ENCODE measurements at regions not wholly inside any gene's neighbourhood (a gene's known extent, or its start where the extent isn't known, plus 50 kb on each side); places are given as distances from the start of the nearest gene placed in this dataset.

- peaks cover 5 to 12% (median 9%) of the 10 kb centered on the region in 3 donors for H3K4me1 Mint-ChIP-seq
- no peak overlapping the region for H3K4me3 Mint-ChIP-seq
- peaks cover 2% of the 10 kb centered on the region for H3K36me3 Mint-ChIP-seq
- no peak overlapping the region for H3K27ac Mint-ChIP-seq
- H3K27me3 Mint-ChIP-seq: no peaks in the 10 kb centered on the region
- H3K9me3 Mint-ChIP-seq: peaks cover 8 to 23% (median 12%) of the 10 kb centered on the region in 3 donors
Measured at GRCh38 chr12:92603741-92604432, 98.9 kb upstream of the PLEKHG7 start.

DNA sequence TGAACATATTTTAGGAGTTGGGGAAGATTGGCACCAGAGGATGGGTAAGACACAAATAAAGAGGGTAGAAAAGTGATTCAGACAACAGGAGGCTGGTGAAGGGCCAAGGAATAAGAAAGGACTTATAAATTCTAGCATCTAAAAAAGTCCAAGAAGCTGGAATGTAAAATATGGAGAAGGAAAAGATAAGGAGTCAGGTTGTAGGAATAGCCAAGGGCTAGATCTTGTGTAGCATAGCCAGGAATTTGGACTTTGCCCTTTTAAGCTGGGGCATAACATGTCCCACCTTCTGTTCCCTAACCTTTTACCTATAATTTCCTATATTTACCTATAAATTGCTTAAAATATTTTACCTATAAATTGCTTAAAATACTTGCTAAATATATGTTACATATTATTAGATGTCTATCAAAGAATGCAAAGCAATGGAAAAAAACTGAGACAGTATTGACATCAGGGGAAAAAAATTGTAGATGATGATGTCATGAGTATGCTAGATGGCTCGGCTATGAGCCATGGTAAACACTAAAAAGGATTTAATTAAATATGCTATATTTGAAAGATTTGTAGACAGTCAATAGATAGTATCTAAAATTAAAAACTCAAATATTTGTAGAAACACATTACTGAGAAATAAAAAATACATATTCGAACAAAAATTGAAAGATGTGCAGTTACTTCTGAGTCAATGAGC is 99.7 kb upstream of the PLEKHG7 start:
- peaks cover 0 to 9% (median 1%) of the 10 kb centered on the region in 3 donors for H3K4me1 Mint-ChIP-seq
- H3K9me3 Mint-ChIP-seq: peaks cover 12 to 30% (median 13%) of the 10 kb centered on the region in 3 donors
- H3K4me3 Mint-ChIP-seq: no peak overlapping the region
- peaks cover 2% of the 10 kb centered on the region for H3K36me3 Mint-ChIP-seq
- no peaks in the 10 kb centered on the region for H3K27me3 Mint-ChIP-seq
- no peak overlapping the region for H3K27ac Mint-ChIP-seq

- H3K4me3 Mint-ChIP-seq: no peak overlapping the region
- H3K27ac Mint-ChIP-seq: peak overlapping the region in 1 of 3 donors; percentile 94
- H3K36me3 Mint-ChIP-seq: peaks cover 5% of the 10 kb centered on the region
- H3K27me3 Mint-ChIP-seq: no peaks in the 10 kb centered on the region
- H3K9me3 Mint-ChIP-seq: peaks cover 12 to 32% (median 14%) of the 10 kb centered on the region in 3 donors
- H3K4me1 Mint-ChIP-seq: peaks cover 0 to 9% (median 0%) of the 10 kb centered on the region in 3 donors
Measured at GRCh38 chr12:92602476-92602875, 100.3 kb upstream of the PLEKHG7 start.

DNA sequence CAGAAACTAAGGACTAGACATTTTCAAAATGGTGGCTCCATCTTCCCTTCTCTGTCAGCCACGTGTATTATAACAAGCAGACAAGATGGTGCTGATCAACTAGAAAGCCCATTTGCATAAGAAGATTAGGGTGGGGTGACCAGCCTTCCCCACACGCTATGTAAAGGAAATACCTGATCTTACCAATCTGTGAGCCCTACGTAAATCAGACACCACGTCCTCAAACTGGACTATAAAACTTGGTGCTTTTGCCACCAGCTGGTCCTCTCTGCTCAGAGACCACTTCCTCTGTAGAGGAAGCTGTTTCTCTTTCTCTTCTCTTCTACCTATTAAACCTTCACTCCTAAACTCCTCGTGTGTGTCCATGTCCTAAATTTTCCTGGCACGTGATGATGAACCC is 101.1 kb upstream of the PLEKHG7 start:
- Mint-ChIP-seq H3K27ac (peak overlapping the region; percentile 2 to 94 (median 11)), H3K4me1 (peaks cover 0 to 9% (median 0%) of the 10 kb centered on the region in 3 donors), H3K36me3 (peaks cover 5% of the 10 kb centered on the region), H3K4me3 (peak overlapping the region in 1 of 4 donors; percentile 63), H3K9me3 (peaks cover 12 to 32% (median 14%) of the 10 kb centered on the region in 3 donors), H3K27me3 (no peaks in the 10 kb centered on the region)

- Mint-ChIP-seq H3K4me3 (peak overlapping the region in 2 of 4 donors; percentile 38 to 63), H3K9me3 (peaks cover 12 to 32% (median 14%) of the 10 kb centered on the region in 3 donors), H3K27me3 (no peaks in the 10 kb centered on the region), H3K36me3 (peaks cover 5% of the 10 kb centered on the region), H3K27ac (peak overlapping the region in 1 of 3 donors; percentile 8), H3K4me1 (peaks cover 0 to 13% (median 0%) of the 10 kb centered on the region in 3 donors)
Measured at GRCh38 chr12:92601176-92601575, 101.6 kb upstream of the PLEKHG7 start.

DNA sequence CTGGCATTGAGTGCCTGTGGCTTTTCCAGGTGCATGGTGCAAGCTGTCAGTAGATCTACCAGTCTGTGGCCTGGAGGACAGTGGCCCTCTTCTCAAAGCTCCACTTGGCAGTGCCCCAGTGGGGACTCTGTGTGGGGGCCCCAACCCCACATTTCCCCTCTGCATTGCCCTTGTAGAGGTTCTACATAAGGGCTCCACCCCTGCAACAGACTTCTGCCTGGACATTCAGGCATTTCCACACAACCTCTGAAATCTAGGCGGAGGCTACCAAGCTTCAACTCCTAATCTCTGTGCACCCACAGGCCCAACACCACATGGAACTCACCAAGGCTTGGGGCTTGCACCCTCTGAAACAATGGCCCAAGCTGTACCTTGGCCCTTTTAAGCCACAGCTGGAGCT is 102.7 kb upstream of the PLEKHG7 start:
- no peak overlapping the region for H3K27ac Mint-ChIP-seq
- H3K27me3 Mint-ChIP-seq: no peaks in the 10 kb centered on the region
- peak overlapping the region in 1 of 4 donors; percentile 19 for H3K4me3 Mint-ChIP-seq
- H3K4me1 Mint-ChIP-seq: peaks cover 0 to 17% (median 6%) of the 10 kb centered on the region in 3 donors
- H3K9me3 Mint-ChIP-seq: peaks cover 12 to 32% (median 14%) of the 10 kb centered on the region in 3 donors
- H3K36me3 Mint-ChIP-seq: peaks cover 6% of the 10 kb centered on the region

DNA sequence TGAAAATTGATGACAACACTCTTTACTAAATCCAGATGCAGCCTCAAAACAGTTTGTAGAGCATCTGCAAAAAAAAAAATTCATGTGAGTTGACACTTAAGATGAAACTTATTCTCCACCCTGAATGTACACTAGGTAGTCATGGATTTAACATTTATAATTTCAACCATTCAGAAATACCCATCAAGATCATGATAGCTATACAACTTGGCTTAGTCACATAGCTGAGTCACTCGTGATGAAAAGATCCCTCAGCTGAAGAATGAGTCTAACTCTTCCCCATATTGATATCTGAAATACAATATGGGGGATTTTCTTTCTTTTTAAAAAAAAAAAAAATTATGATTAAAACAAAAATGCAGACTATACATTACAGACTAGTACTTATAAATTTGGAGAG is 104.8 kb upstream of the PLEKHG7 start:
- no peak overlapping the region for H3K4me3 Mint-ChIP-seq
- H3K27me3 Mint-ChIP-seq: no peaks in the 10 kb centered on the region
- H3K27ac Mint-ChIP-seq: no peak overlapping the region
- H3K36me3 Mint-ChIP-seq: peaks cover 6% of the 10 kb centered on the region
- H3K4me1 Mint-ChIP-seq: peaks cover 0 to 27% (median 19%) of the 10 kb centered on the region in 3 donors
- peaks cover 11 to 32% (median 14%) of the 10 kb centered on the region in 3 donors for H3K9me3 Mint-ChIP-seq

DNA sequence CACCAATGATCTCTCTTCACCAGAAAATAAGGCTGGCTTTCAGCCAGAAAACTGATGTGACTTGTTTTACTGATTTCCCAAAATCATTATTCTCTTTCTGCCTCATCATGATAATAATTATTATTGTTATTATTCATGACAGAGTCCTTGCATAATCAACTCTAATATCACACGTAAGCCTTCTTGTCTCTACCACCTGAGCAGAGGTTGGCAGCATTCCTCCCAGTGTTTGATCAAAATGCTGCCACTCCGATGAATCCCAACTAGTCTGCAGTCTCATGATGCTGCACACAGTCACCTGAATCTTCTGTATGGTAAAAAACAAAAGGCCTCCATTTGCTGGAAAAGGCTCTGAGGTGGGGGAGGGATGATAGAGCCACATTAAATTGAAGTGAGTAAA is 105.7 kb upstream of the PLEKHG7 start:
- Mint-ChIP-seq H3K9me3 (peaks cover 11 to 31% (median 14%) of the 10 kb centered on the region in 3 donors), H3K27me3 (no peaks in the 10 kb centered on the region), H3K36me3 (peaks cover 6% of the 10 kb centered on the region), H3K4me1 (peaks cover 0 to 27% (median 22%) of the 10 kb centered on the region in 3 donors), H3K4me3 (peak overlapping the region in 1 of 4 donors; percentile 13), H3K27ac (peak overlapping the region in 1 of 3 donors; percentile 81)

DNA sequence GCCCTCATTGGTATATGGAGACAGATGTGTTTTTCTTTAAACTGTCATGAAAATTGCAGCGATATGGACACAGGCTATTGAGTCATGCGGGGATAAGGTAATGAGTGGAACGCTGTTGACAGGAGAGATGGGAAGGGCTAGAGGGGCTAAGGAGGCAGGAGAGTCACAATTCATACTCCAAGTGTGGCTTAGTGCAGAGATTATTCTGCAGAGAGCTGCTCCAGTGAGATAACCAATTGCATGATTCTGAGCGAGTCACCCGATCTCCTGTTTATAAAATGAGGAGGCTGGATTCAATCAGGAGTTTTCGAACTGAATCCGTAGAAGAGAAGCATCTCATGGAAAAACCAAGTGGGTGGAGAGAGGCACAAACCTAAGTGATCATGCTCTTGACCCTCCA is 106.4 kb upstream of the PLEKHG7 start:
- H3K4me1 Mint-ChIP-seq: peaks cover 0 to 28% (median 23%) of the 10 kb centered on the region in 3 donors
- no peaks in the 10 kb centered on the region for H3K27me3 Mint-ChIP-seq
- H3K4me3 Mint-ChIP-seq: no peak overlapping the region
- peak overlapping the region in 1 of 3 donors; percentile 98 for H3K27ac Mint-ChIP-seq
- peaks cover 8 to 25% (median 14%) of the 10 kb centered on the region in 3 donors for H3K9me3 Mint-ChIP-seq
- H3K36me3 Mint-ChIP-seq: peaks cover 6% of the 10 kb centered on the region

- Mint-ChIP-seq H3K27ac (peak overlapping the region in 2 of 3 donors; percentile 46 to 98), H3K4me3 (peak overlapping the region in 1 of 4 donors; percentile 1), H3K9me3 (peaks cover 6 to 21% (median 10%) of the 10 kb centered on the region in 3 donors), H3K27me3 (no peaks in the 10 kb centered on the region), H3K4me1 (peaks cover 0 to 23% (median 22%) of the 10 kb centered on the region in 3 donors), H3K36me3 (peaks cover 6% of the 10 kb centered on the region)
Measured at GRCh38 chr12:92595663-92596062, 107.1 kb upstream of the PLEKHG7 start.

DNA sequence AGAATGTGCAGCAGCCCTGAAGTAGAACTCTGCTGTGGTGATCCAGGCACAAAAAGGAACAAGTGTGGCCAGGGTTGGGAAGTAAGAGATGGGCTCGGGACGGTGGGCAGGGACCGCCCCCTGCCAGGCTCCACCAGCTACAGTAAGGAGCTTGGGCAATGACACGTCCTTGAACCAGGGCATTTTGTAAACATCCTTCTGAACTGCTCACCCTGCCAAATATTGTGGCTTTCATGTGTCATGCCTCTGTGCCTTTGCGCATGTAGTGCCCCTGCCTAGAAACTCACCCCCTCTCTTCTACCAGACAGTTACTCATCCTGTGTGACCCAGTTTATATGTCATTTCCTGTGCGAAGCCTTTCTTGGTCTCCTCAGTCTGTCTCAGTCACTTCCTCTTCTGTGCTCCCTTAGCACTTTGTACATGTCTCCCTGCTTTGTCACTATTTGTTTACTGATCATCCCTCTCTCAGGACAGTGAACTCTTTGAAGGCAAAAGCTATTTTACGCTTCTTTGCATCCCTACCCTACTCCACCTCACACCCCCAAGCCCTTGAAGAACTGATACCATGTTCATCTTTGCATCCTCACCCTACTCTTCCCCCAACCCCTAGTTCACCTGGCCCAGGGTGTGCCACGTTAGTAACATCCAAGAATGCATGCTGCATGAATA is 108.9 kb upstream of the PLEKHG7 start:
- Mint-ChIP-seq H3K36me3 (peaks cover 4% of the 10 kb centered on the region), H3K4me3 (peak overlapping the region; percentile 0 to 75 (median 54)), H3K27me3 (no peaks in the 10 kb centered on the region), H3K9me3 (peaks cover 0 to 9% (median 6%) of the 10 kb centered on the region in 3 donors), H3K4me1 (peaks cover 0 to 23% (median 21%) of the 10 kb centered on the region in 3 donors), H3K27ac (peak overlapping the region; percentile 25 to 98 (median 98))

GRCh38 chr12:92585115-92585727 is 117.6 kb upstream of the PLEKHG7 start:
- no peak overlapping the region for H3K4me3 Mint-ChIP-seq
- no peaks in the 10 kb centered on the region for H3K27me3 Mint-ChIP-seq
- peaks cover 0 to 6% (median 2%) of the 10 kb centered on the region in 3 donors for H3K4me1 Mint-ChIP-seq
- peak overlapping the region in 1 of 3 donors; percentile 32 for H3K27ac Mint-ChIP-seq
- H3K9me3 Mint-ChIP-seq: peaks cover 0 to 8% (median 0%) of the 10 kb centered on the region in 3 donors
- H3K36me3 Mint-ChIP-seq: no peaks in the 10 kb centered on the region

- H3K4me1 Mint-ChIP-seq: peaks cover 0 to 6% (median 2%) of the 10 kb centered on the region in 3 donors
- H3K27me3 Mint-ChIP-seq: no peaks in the 10 kb centered on the region
- H3K4me3 Mint-ChIP-seq: no peak overlapping the region
- no peak overlapping the region for H3K27ac Mint-ChIP-seq
- H3K36me3 Mint-ChIP-seq: no peaks in the 10 kb centered on the region
- H3K9me3 Mint-ChIP-seq: peaks cover 0 to 8% (median 0%) of the 10 kb centered on the region in 3 donors
Measured at GRCh38 chr12:92583910-92584309, 118.9 kb upstream of the PLEKHG7 start.

GRCh38 chr12:92582893-92583292 is 119.9 kb upstream of the PLEKHG7 start:
- Mint-ChIP-seq H3K27me3 (no peaks in the 10 kb centered on the region), H3K36me3 (no peaks in the 10 kb centered on the region), H3K9me3 (peaks cover 0 to 8% (median 0%) of the 10 kb centered on the region in 3 donors), H3K4me1 (peaks cover 0 to 6% (median 2%) of the 10 kb centered on the region in 3 donors), H3K27ac (no peak overlapping the region), H3K4me3 (no peak overlapping the region)

Measured in IgD-negative memory B cell (primary cell).